ENCODE measurements at regions not wholly inside any gene's neighbourhood (a gene's known extent, or its start where the extent isn't known, plus 50 kb on each side); places are given as distances from the start of the nearest gene placed in this dataset.
"Not testable (repeated sequence)": the region's sequence is repeated elsewhere in the genome, so short reads cannot be mapped to it uniquely, and the experiment has no call there.

DNA sequence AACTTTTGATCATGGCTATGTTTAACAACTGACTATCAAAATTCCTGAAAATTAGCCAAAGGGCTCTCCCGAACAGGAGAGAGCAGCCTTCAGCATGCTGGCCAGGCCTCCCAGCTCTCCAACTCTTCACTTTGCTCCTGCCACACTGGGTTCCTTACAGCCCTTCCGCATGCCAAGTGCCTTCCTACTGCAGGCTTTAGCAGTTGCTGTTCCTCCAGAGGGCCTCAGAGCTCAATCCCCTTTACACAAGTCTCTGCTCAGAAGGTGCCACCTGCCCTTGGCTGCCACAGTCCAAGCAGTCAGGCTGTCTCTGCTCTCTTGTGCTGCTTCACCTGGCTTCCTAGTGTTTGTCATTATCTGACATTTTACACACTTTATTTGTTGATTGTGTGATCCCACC lies 553.1 kb upstream of the PPP2R3A start:
- DNase-seq: no peak

DNA sequence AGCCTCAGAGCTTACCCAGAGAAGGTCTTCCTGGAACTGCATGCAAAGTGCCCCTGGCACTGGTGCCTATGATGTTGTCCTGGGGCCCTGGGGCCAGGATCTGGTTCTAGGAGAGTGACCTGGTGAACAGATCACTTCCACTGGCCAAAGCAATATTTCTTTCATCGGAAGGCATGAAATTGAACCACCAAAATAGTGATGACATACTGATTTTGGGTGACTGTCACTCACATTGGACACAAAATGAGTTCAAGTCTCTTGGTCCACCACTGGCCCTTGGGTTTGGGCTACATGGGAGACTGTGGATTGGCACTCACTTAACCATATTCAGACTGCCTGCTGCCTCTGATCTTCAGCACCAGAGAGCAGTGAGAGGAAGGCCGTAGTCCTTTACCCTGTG lies 549.3 kb upstream of the PPP2R3A start:
- no peak for DNase-seq

DNA sequence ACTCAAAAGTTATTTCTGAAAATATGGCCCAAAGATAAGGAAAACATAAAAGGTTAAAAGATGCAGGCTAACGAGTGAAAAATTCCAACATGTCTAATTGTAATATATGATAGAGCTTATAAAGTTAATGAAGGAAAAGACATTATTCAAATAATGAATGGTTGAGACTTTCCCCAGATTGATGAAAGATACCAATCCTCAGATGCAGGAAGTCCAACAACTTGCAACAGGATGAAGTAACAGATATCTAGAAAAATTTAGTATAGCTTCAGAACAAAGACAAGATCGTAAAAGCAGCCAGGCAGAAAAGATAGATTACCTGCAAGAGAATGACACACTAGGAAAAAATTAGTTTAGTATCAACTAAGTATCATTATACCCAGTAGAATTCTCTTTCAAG lies 546.4 kb upstream of the PPP2R3A start:
- no peak for DNase-seq

DNA sequence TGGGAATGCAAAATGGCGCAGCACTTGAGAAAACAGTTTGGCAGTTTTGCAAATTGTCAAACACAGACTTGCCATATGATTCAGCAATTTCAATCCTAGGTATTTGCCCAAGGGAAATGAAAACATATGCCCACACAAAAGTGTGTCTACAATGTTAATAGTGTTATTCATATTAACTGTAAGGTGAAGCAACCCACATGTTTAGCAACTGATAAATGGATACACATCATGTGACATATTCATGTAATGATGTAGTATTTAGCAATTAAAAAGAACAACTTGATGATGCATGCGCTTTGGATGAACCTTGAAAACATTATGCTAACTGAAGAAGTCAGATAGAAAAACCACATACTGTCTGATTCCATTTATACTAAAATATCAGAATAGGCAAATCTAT lies 539.0 kb upstream of the PPP2R3A start:
- DNase-seq: no peak

DNA sequence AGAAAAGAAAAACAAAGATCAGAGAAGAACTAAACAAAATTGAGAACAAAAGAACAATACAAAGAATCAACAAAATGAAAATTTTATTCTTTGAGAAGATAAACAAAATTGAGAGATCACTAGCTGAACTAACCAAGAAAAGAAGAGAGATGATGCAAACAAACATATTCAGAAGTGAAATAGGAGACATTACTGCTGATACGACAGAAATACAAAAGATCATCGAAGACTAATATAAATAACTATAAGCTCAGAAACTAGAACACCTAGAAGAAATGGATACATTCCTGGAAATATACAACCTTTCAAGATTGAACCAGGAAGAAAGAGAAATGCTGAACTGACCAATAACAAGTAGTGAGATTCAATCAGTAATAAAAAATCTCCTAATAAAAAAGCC lies 533.1 kb upstream of the PPP2R3A start:
- no peak for DNase-seq

DNA sequence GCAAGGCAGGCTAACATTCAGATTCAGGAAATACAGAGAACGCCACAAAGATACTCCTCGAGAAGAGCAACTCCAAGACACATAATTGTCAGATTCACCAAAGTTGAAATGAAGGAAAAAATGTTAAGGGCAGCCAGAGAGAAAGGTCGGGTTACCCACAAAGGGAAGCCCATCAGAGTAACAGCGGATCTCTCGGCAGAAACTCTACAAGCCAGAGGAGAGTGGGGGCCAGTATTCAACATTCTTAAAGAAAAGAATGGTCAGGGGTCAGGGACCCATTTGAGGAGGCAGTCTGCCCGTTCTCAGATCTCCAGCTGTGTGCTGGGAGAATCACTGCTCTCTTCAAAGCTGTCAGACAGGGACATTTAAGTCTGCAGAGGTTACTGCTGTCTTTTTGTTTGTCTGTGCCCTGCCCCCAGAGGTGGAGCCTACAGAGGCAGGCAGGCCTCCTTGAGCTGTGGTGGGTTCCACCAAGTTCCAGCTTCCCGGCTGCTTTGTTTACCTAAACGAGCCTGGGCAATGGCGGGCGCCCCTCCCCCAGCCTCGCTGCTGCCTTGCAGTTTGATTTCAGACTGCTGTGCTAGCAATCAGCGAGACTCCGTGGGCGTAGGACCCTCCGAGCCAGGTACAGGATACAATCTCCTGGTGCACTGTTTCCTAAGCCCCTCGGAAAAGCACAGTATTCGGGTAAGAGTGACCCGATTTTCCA lies 526.5 kb upstream of the PPP2R3A start:
- DNase-seq: not testable (repeated sequence)

DNA sequence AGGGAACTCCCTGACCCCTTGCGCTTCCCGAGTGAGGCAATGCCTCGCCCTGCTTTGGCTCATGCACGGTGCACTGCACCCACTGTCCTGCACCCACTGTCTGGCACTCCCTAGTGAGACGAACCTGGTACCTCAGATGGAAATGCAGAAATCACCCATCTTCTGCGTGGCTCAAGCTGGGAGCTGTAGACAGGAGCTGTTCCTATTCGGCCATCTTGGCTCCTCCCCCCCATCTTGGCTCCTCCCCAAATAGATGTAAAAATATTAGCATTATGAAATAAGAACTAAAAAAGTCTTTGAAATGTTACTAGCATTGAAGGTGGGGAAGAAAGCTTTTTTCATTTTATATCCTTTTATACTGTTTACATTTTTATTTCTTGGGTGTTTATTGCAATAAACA lies 525.9 kb upstream of the PPP2R3A start:
- not testable (repeated sequence) for DNase-seq

DNA sequence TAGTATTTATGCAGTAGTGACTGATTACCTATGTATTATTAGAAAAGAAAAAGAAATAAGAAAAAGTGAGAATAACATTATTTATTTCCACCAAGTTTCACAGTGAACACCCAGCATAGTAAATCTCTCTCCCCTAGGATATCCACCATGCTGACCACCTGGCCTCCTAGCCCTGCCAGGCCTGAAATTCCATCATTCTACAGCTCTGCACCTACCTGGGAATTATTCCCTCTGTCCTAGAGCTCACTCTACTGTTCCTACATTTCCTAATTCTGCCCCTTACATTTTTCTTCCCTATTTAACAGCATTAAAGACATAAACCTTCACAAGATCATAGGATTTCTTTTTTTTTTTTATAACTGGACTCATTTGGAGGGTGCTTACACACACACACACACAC lies 525.3 kb upstream of the PPP2R3A start:
- DNase-seq: no peak

DNA sequence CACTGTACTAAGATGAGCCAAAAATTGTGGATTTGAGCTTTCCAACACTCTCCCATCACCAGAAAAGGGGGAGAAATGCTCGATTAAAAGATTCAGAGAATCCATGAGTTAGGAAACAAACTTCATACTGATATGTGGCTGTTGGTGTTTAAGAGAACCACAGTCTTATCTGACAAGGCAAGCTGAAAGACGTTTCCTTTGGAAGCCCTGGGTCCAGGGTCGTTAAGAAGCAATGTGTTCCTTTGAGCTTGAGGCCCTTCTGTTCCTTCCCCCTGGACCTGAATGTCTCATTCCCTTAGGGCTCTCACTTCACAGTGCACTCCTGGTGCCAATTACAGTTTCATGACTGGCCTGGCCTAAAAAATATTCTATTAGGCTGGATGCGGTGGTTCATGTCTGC lies 524.8 kb upstream of the PPP2R3A start:
- no peak for DNase-seq

DNA sequence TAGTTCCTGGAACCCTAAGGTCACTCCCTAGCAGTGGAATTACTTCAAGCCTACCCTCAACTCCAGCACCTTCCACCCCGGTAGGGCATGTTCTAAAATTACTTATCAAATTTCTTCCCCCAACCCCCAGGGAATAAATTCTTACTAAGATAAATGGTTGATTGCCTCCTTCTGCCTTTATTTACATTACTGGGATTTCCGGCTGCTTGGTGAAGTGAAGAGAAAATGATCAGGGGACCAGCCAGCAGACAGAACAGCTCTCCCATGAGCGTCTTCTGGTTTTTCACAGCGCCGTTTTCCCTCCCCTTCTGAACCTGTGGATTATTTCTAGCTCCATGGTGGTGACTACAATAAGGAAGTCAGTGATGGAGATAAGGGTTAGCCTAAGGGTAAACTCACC lies 521.5 kb upstream of the PPP2R3A start:
- DNase-seq: no peak

DNA sequence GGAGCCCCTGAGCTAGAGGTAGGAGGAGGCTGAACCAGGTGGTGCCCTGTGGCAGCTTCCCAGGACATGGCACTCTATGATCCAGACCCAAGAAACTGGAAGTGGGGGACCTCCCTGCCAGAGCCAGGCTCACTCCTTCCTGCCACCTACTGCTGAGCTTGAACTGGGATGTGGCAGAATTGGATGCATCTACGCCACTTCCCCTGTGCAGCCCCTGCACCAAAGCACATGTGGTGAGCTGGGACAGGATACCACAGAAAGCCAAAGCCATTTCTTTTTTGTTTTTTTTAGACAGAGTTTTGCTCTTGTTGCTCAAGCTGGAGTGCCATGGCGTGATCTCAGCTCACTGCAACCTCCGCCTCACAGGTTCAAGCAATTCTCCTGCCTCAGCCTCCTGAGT lies 518.0 kb upstream of the PPP2R3A start:
- DNase-seq: no peak

DNA sequence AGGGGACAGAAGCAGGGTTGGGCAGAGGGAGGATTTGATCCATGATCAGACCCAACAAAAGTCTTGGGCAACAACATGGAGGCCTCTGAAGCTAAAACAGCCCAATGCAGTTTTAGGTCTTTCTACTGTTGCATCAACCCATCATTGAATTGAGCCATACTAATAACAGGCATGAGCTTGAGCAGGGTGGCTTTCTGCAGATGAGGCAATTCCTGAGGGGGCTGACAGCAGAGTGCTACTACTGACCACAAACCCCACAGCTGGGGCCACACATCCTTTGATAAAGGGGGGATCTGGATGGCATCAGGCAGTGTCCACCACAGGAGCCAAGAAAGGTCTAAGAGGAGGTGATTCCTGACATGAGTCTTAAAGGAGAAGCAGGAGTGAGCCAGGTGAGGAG lies 517.0 kb upstream of the PPP2R3A start:
- no peak for DNase-seq

DNA sequence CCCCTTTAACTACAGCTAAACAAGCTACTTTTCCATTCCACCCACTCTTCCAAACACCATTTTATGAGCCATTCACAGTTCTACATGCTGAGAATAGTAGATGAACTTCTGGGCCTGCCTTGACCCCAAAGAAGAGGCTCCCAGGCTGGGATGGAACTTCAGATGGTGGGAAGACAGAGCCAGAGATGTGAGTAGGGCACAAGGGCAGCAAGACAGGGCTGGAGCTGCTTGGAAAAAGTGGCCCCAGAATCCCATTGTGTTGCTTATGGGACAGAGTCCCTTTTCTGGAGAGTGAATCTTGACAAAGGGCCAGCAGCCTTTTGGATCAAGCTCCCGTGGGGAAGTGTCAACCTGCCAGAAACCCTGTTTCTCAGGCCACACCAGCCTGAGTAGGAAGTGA lies 516.5 kb upstream of the PPP2R3A start:
- no peak for DNase-seq

DNA sequence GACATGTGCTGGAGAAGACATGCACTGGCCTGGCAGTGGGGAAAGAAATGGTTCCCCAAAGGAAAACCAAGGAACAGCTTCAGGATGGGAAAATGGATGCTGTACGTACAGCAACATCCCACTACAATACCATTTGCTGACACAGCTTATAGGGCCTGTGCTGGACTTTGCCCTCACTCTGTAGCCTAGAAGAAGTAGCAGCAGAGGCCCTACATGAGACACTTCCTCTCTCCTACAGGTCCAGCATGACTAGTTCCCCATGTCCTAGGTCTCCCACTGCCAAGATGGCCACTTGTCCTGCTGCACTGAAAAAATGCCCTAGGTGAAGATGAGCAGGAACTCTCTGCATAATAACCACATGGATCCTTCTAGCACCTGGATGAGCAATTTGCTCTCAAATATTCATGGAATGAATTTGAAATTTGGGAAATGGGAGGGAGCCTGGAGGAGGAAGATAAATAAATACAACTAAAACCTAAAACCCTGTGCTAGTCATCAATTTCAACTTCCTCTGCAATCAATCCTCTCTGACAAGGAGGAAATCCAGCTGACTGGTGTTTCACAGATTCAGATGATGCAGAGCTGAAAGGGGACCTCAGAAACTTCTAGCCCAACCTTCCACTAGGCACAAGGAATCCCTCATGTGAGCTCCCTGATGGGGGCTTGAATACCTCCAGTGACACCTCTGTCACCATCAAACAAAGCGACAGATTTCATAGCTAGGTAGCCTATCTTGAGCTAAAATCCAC lies 514.3 kb upstream of the PPP2R3A start:
- DNase-seq: no peak

DNA sequence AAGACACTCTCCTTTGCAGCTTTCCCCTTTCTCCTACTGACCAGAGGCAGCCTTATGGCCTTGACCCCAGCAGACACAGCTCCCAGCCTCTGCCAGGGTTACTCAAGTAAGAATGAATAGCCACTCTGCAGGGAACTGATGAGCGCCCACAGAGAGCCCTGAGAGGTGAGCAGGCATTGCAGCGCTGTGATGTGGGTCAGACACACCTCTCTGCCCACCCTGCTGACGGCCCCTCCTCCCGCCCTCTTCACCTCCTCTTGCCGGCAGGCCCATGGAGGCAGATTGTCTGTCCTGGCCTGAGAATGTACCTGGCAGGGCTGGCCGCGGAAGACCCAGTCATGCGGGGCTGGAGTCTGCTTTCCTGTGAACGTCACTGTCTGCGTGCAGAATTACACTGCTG lies 512.6 kb upstream of the PPP2R3A start:
- no peak for DNase-seq

DNA sequence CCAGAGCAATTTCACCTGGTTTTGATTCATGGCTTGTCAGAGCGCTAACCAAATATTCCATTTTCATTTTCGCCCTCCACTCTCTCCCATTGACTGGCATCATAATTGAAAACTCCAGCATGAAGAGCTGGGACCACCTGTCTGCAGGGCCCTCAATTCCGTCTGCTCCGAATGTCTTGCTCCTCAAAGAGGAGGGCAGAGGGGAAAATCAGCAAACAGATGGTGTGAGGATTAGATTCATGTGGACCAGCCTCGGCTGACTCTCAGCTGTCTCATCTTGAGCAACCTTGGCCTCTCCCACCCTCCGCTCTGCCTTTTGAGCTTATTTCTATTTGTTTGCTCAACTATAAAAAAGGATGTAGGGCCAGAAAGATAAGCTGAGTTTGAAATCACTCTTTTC lies 512.2 kb upstream of the PPP2R3A start:
- DNase-seq: no peak

DNA sequence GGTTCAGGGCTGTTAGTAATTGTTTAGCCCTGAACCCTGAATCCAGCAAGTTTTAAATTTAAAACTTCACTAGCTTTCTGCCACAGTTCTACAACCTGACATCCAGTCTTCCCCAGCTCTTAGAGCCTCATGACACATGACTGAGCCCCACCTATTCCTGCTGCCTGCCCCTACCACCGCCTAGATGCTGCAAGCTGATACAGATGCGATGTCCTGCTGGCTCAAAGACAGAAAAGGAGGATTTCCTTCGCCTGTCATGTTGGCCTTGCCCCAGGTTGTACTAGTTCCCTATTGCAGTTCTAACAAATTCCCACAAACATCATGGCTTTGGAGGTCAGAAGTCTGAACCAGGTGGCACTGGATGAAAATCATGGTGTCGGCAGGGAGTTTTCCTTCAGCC lies 510.6 kb upstream of the PPP2R3A start:
- DNase-seq: no peak

DNA sequence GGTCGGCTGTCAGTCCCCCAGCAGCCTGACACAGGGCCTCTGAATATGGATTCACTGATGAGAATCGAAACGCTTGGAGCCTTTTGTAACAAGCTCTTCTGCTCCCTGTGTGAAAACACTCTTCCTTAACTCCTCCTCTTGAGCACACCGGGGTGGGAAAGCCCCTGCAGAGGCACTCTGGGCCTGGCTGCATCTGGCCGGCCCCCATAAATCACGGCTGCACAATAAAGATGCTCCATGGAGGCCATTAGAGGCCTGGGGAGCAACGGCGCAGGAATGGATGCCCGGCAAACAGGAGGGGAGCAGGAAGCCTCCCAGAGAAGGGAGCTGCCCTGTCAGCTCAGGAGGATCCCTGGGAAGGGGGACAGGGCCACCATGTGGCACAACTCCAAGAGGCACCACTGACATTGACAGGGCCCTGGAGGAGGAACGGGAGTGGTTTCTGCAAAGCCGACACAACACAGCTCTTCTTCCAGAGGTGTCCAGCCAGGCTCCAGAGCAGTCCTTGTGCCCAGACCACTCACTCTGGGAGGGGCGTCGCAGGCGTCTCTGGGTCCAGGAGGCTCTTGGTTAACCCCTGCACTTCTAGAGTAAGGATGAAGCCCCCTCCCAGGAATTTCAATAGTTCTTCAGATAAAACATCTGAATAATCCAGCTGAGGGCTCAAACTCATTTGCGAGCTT lies 509.3 kb upstream of the PPP2R3A start:
- no peak for DNase-seq

DNA sequence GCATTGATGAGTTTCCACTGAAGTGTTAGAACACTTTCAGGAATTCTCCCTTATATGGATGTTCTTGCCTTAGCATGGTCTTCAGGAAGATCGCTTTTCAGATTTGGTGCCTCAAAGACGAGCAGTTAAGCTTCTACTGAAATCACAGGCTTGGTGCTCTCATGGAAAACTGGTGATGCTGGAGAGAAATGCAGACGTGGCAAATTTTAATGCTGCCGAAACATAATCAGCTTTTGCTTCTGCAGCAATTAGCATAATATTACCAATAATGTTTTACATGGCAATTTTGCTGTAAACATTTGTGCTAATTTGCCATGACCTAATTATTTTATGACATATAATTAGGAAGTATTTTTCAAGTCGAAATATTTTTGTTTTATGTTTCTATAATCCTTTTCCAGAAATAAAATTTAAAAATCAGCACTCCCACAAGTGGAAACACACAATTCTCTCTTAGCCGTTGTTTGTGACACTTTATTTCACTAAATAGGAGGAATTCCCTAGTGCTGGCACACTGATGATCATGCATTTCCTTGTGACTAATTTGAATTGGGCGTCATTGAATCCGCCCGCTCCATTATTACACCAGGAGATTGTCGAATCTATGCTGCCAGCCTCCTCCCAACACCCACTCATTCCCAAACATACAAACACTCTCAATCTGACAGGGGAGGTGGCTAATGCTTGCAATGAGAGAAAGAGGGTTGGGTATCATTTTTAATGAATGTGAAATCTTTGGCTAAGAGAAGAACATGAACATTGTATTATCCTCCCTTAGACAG lies 506.8 kb upstream of the PPP2R3A start:
- DNase-seq: no peak

DNA sequence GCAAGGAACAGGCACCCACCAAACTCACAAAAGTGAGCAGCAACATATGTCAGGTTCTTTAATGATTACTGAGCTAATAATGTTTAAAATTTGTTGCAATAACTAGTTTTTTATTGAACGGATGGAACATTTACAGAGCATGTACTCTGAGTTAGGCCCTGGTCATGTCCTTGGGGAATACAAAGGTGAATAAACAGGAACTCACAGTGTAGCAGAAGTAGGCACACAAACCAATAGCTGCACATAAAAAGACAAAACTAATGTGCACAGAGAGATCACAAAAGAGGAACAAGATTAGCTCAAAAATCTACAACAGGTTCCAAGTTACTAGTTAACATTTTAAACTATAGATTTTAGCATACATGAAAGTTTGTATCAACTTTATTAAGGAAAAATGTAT lies 505.3 kb upstream of the PPP2R3A start:
- no peak for DNase-seq

DNA sequence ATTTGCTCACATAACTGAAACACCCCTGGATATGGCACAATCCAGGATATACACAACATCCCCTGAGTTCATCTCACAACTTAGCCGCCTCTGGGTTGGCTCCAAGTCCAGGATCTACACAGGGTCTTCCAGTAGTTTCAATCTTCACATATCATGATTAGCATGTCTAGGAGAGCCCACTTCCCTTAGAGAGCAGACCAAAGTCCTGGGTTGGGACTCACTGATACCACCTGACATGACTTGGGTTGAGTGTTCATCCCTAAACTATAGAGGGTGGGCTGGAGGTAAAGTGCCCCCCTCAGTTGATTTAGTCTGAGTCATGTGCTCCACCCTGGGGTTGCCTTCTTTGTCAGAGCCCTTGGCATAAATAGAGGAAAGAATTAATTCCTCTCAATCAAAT lies 493.6 kb upstream of the PPP2R3A start:
- no peak for DNase-seq

DNA sequence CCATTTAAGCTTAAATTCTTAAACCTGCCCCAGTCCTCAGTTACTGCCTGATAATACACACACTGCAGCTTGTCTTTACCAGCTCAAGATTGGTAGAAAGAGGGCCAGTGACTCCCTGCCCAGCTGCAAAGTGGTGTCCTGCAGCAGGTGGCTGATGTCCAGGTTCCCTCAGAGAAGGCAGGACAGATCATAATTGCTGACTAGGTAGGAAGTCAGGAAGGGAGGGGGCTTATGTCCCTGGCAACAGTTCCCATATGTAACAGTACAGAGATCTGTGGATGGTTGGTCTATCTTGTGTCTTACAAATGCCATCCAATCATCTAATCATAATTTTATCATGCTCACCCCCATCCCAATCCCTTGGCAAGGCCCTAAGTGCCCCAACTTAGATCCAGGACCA lies 492.1 kb upstream of the PPP2R3A start:
- no peak for DNase-seq

DNA sequence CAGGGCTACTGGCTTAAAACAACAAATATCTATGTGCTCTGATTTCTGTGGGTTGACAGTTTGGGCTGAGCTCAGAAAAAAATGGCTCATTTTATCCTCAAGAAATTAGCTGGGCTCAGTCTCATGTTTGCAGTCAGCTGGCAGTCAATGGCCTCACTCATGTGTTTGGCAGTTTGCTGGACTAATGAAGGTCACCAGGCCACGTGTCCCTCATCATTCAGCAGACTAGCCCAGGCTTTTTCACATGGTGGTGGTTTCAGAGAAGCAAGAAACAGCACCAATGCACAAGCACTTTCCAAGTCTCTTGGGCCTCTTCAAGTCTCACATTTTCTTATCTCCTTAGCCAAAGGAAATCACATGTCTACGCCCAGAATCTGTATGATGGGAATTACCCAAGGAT lies 478.3 kb upstream of the PPP2R3A start:
- no peak for DNase-seq

Measured in activated CD4-positive, alpha-beta T cell treated with anti-CD3 and anti-CD28 coated beads, Interleukin-2, amount 50 U/mL, for 4 hours (primary cell).